ENCODE measurements at regions not wholly inside any gene's neighbourhood (a gene's known extent, or its start where the extent isn't known, plus 50 kb on each side); places are given as distances from the start of the nearest gene placed in this dataset.

- intact Hi-C loops (cut with DNase I; ENCODE audit: low total_unique reads) = no loop called here
- TF ChIP-seq POLR2A (IDR thresholded peaks at IDR 0.05) (no peak), CTCF (IDR thresholded peaks at IDR 0.05) (no peak)
- WGBS, 2 donors = 87 to 88% methylated on average over 3 of the region's 3 CpGs
- no peak overlapping the region for H3K4me3 ChIP-seq (ENCODE audit: low read depth, poor library complexity, severe bottlenecking)
- DNase-seq (ENCODE audit: low spot score in 2 of 2) = no peak
These were observed 100.1 kb upstream of the PARD3B start for GRCh38 chr2:204445149-204445548.

GRCh38 chr2:204447722-204448121 lies 97.6 kb upstream of the PARD3B start:
- TF ChIP-seq CTCF (IDR thresholded peaks at IDR 0.05) = no peak
- TF ChIP-seq POLR2A (IDR thresholded peaks at IDR 0.05) = no peak
- no peak for DNase-seq (ENCODE audit: low spot score in 2 of 2)
- WGBS, 2 donors = 93 to 94% methylated on average over 2 of the region's 2 CpGs
- H3K4me3 ChIP-seq (ENCODE audit: low read depth, poor library complexity, severe bottlenecking) = no peak overlapping the region
- intact Hi-C loops (cut with DNase I; ENCODE audit: low total_unique reads) = no loop called here

- WGBS, 2 donors = 94 to 96% methylated on average over 3 of the region's 3 CpGs
- no peak overlapping the region for H3K4me3 ChIP-seq (ENCODE audit: low read depth, poor library complexity, severe bottlenecking)
- TF ChIP-seq CTCF (IDR thresholded peaks at IDR 0.05) (no peak), POLR2A (IDR thresholded peaks at IDR 0.05) (no peak)
- no peak for DNase-seq (ENCODE audit: low spot score in 2 of 2)
- intact Hi-C loops (cut with DNase I; ENCODE audit: low total_unique reads) = no loop called here
These were observed 95.3 kb upstream of the PARD3B start for GRCh38 chr2:204449977-204450376.

GRCh38 chr2:204451766-204452165 lies 93.5 kb upstream of the PARD3B start:
- TF ChIP-seq CTCF (IDR thresholded peaks at IDR 0.05) (no peak), POLR2A (IDR thresholded peaks at IDR 0.05) (no peak)
- H3K4me3 ChIP-seq (ENCODE audit: low read depth, poor library complexity, severe bottlenecking) = no peak overlapping the region
- WGBS, 2 donors = 65 to 70% methylated on average over 2 of the region's 2 CpGs
- no peak for DNase-seq (ENCODE audit: low spot score in 2 of 2)
- intact Hi-C loops (cut with DNase I; ENCODE audit: low total_unique reads) = no loop called here

- intact Hi-C loops (cut with DNase I; ENCODE audit: low total_unique reads) = no loop called here
- TF ChIP-seq POLR2A (IDR thresholded peaks at IDR 0.05) = no peak
- no peak for TF ChIP-seq CTCF (IDR thresholded peaks at IDR 0.05)
- peak in 1 of 2 donors; percentile 29 for DNase-seq (ENCODE audit: low spot score in 2 of 2)
- 31 to 34% methylated on average over 7 of the region's 7 CpGs for WGBS, 2 donors
- H3K4me3 ChIP-seq (ENCODE audit: low read depth, poor library complexity, severe bottlenecking) = no peak overlapping the region
These were observed 92.7 kb upstream of the PARD3B start for GRCh38 chr2:204452464-204453023.

GRCh38 chr2:204453730-204454167 lies 91.5 kb upstream of the PARD3B start:
- intact Hi-C loops (cut with DNase I; ENCODE audit: low total_unique reads) = no loop called here
- TF ChIP-seq CTCF (IDR thresholded peaks at IDR 0.05) (no peak), POLR2A (IDR thresholded peaks at IDR 0.05) (no peak)
- WGBS, 2 donors = 9 to 18% methylated on average over 7 of the region's 7 CpGs
- no peak overlapping the region for H3K4me3 ChIP-seq (ENCODE audit: low read depth, poor library complexity, severe bottlenecking)
- DNase-seq (ENCODE audit: low spot score in 2 of 2) = no peak

Measured in lower leg skin (tissue), 4 donors.